GM21381 (cell line): ENCODE measurements at regions not wholly inside any gene's neighbourhood (a gene's known extent, or its start where the extent isn't known, plus 50 kb on each side); places are given as distances from the start of the nearest gene placed in this dataset.

Source experiments
- ATAC-seq: cut with Tn5 transposase; IDR thresholded peaks from one replicate; pipeline ENCODE4 v1.9.1; 2021; ENCODE audit warnings: mild to moderate bottlenecking, moderate library complexity; ENCODE audit not compliant: unreplicated experiment

DNA sequence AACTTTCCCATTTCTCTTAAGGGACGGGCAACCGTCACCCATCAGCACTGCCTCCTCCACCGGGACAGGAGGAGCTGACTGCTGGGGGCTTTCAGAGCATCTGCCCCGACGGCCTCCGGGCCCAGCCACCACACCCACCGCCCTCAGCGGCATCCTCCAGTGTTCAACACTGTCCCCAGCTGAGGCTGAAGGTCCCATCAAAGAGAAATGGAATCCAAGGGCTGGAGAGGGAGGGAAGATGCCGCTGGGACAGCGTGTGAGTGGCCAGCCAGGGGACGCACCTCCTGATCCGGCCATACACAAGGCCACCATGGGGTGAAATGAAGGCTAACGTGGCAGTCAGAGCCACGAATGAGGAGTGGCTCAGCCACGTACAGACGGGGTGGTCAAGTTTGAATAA, 153.6 kb upstream of the PPP2R2D start:
- no peak for ATAC-seq

DNA sequence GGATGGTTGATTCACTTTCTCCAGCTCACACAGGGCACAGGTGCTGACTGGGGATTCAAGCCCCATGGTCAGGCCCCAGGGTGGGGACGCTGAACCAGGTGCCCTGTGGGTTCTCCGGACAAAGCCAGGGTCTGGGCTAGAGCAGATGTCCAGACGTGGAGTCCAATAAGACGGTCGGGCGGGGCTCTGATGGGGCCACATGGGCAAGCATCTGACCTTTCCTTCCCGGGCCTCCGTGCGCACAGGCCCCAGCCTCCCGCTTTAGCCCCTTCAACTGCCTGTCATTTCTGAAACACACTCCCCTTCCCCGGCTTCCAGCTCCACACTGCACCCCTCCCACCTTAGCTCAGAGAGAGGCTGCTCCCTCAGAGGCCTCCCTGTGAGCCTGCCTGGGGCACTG, 153.0 kb upstream of the PPP2R2D start:
- no peak for ATAC-seq

DNA sequence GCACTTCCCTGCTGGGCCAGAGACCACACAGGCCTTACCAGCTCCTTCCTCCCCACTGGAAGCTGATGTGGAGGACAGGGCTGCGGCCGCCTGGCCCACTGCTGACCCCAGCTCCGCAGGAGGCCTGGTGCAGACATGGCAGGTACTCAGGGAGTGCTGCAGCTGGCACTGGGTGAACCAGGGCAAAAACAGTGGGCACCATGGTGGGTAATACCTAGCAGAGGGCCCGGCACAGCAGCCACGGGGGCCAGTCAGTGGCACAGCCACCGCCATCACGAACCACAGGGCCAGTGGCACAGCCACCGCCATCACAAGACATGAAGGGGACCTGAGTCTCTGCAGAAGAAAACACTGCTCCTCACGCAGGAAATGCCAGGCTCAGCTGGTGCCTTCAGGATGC, 152.6 kb upstream of the PPP2R2D start:
- ATAC-seq: no peak

DNA sequence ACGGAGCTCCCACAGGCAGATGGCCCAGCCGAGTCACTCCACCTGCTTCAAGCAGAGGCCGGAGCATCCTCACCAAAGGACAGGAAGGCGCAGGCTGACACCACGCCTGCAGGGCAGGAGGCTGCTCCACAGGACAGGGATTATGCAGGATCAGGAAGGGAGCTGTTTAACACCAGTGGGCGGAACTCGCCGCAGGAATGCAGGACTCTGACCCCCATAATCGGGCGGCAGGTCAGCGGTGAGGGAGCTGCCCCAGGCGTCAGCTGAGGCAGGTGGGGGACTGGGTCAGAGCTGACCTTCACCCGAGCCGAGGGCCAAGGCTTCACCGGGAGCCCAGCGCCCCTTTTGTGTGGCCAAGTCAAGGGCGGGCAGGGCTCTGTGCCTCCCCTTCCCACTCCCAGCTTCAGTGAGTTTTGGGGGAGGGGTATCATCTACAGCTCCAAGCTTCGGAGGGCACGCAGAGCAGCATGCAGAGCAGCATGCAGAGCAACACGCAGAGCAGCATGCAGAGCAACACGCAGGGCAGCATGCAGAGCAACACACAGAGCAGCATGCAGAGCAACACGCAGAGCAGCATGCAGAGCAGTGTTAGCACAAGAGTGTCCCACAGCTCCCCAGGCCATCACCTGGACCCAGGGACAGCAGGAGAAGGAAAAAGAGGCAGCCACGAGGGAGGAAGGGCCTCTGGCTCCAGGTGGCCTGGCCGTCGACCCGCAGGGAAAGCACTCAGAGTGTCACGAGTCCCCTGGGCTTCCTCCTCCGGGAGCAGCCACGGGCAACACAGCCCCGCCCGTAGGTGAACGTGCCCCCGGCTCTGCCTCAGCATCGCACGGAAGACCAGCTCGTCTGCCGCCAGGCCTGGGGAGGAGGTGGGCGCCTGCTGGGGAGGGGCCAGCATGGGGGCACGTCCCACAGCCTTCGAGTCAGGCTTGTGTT, 151.7 kb upstream of the PPP2R2D start:
- no peak for ATAC-seq

DNA sequence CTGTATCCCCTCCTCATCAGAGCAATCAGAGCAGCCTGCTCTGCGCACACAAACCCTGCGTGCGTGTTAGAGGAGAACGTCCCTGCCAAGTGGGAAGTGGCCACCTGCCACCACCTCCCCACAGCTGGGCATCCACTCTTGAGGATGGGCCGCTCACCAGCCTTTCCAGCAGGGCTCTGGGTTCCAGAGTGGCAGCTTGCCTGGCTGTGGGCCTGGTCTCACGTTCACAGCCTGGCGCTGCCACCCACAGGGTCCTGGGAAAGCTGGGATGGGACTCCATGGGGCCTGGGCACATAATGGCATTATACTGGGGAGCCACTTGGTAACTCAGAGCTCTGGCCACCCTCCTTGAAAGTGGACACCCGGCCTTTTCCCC, 151.1 kb upstream of the PPP2R2D start:
- ATAC-seq: no peak

DNA sequence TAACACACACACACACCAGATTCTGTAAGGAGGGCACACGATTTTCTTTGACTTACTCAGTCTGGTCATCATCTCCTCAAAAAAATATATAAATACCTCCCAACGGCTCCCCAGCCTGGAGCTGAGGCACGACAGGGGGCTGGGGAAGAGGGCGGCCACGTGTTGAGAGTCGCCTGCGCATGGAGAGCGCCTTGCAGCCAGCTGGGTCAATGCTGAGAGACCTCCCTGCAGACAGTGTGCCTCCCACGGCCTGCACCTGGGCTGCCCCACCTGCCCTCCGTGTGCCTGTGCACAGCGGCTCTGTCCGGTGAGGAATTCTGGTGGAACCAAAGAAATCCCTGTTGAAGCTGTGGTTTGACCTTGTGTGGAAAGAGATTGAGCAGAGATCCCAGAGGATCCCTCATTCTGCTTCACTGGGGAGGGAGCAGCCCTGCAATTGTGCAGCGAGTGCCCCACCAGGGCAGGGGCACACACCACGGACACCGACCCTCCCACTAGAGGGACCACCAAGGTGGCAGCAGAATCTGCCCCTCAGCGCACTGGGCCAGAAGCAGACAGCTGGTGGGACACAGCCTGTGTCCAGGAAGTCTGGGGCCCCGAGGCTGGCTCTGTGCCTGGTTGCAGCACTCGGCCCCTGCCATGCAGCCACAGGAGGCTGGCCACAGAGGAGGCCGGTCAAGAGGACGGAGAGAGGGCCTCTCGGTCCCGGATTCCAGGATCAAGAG, 150.5 kb upstream of the PPP2R2D start:
- ATAC-seq: no peak

DNA sequence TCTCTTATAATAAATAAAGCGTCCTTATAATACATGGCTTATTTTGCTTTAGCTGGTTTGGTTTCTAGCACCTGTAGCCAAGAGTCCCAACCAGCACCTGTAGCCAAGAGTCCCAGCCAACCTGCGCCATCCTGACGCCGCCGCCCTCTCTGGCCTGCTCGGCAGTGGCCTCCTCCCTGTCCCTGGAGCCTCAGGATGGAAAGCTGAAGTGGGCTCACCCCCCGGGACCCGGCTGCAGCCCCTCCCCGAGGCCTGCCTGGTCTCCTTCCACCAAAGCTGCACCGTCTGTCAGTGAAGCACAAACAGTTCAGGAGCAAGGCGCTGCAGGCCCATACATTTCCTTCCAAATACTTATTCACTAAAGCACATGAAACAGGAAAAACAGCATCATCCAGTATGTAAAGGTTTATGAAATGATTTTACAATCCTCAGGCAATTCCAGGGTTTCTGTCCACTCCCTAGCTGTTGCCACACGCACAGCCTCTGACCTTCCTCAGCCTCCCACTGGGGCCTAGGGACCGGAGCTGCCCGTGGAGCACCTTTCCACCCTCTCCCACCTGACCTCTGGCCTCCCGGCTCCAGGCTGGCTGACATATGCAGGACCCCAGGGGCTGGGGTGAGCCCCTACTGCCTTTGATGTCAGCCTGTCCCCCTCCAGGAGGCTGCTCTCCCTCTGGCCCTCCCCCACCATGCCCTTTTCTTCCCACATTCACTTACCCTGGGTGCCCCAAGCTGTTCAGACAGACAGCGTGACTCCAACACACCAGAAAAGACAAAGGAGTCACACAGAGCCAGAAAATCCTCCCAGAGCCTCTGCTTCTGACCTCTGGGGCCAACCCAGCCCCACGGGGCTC, 149.6 kb upstream of the PPP2R2D start:
- ATAC-seq: no peak

DNA sequence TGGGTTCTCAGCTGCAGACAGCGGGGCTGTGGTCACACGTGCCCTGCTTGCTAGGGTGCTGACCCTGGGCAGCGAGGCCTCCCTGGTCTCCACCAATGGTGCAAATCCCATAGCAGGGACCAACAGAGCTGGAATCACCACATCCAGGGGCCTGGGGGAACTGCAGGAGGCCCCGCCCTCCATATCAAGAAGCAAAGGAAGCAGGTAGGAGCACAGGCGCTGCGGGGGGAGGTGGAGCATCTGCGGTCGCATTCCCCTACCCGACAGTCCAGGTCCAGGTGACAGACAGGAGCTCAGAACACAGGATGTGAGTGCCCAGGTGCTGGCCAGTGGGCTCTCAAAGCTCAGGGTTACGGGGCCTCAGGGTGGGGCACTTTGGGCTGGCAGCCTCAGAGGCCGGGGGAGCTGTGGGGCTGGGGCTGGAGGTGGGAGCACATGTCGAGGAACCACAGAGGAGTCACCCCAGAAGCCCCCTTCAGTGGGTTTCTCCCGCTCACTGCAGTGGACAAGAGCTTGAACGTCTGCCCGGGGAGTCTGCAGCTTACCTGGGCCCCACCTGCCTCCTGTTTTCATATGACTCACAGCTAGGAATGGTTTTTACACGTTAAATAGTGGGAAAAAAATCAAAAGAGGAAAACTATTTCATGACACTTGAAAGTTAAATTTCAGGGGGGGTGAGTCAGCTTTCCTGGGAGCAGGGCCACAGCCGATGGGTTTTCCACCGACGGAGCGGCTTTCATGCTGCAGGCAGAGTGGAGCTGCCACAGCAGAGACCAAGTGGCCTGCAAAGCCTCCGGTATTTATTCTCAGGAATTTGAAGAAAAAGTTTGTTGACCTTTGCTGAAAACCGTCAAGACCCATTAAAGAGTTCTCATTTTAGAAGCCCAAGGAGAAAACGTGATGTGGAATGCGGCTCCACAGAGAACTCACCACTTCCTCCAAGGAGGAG, 148.7 kb upstream of the PPP2R2D start:
- ATAC-seq: no peak

DNA sequence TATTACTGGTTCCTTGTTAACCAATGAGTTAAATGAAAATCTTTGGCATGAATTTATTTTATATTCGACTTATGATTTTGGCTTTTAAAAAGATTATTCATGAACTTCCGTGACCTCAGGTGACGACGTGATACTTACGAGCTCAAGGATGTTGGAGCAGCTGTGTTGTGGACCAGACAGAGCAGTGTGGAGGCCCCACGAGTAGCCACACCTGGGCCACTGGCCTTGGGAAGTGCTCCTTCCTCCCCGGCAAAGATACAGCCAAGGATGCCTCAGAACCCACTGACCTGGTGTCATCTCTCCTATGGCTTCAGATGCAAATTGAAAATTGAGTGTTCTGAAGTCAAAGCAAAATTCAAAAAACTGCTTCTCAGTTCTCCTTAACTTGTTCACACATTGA, 147.5 kb upstream of the PPP2R2D start:
- no peak for ATAC-seq

DNA sequence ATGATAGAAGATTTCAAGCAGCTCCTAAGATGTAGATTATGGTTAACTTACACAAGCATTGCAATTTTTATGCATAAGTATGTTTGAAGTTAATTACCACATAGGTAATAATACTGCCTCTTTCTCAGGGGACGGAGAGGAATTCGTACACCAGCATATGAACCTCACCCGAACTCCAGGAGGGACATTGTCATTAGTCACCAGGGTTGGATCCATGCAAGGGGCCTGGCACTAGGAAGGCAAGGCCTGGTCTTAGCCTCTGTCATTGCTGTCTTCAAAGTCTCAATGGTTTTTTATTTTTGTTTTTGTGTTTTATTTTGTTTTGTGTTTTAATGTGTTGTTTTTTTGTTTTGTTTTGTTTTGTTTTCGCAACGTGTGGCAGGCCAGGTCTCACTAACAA, 145.6 kb upstream of the PPP2R2D start:
- ATAC-seq: no peak

DNA sequence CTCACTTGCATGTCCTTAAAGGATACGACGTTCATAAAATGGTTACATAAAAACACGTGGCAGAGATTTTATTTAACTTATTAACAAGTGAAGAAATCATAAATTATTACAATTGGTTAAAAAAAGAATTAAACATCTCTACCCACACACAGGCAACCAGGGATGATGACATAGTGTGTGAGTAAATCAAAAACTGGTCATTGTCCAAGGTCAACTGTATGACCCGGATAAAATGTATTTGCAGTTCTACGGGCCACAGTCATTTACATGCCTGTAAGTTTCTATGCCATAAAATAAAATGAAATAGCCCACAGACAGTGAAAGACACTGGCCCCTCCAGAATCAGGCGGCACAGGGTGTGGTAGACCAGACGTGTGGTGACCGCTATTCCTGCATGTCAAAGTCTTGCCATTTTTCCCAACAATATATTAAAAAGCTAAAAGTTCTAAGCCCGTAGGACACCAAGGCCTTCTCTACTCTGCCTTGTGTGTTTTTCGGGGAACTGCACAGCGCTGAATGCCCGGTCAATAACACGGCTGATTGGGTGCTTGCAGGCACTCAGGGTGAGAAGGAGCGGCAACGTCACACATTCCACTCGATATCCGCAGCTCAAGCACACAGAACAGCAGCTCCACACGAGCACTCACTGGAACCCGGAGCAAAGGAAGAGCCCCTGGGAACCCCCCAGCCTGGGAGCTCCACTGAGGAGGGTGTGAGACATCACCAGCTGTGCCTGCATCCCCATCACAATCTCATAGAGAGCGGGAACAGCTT, 143.3 kb upstream of the PPP2R2D start:
- ATAC-seq: no peak

DNA sequence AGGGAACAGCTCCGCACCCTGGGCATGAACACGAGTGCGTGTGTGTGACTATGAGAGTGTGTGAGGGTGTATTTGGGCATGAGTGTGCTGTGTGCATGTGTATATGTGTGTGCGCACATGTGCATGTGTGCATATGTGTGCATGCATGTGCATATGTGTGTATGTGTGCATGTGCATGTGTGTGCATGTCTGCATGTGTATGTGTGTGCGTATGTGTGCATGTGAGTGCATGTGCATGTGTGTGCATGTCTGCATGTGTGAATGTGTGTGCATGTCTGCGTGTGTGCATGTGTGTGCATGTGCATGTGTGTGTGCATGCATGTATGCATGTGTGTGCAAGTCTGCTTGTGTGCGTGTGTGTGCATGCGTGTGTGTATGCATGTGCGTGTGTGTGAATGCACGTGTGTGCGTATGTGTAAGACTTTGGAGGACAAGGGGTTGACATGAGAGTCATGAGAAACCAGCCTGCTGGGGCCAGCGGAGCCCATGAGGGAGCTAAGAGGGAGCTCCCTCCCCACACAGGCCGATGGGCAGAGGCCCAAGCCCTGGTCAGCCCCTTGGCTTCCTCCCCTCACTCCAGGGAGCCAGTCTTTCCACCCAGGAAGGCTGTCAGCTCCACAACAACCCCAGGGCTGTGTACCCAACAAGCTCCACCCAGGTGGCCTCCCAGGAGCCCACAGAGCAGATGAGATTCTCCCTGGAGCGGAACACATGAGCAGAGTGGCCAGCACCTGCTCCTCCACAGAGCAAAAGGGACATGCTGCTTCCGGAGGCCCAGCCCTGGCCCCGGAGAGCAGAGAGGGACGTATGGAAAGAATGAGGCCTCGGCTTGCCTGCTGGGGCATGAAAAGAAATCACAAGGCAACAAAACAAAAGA, 142.5 kb upstream of the PPP2R2D start:
- no peak for ATAC-seq

DNA sequence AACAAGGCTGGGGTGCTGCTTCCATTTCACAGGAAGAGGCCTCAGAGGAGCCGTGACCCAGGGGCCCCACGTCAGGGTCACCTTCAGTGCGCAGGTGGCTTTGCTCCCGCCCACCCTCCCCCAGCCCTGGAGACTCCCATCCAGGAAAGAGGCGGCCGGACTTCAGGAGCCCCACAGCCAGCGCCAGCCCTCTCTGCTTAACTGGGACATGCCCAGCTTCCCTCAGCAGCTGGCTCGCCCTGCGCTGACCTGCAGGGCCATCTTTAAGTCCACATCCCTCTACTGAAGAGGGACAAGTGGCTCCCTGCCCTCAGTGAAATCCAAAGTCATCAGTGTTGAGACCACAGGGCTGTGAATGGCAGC, 141.9 kb upstream of the PPP2R2D start:
- no peak for ATAC-seq

DNA sequence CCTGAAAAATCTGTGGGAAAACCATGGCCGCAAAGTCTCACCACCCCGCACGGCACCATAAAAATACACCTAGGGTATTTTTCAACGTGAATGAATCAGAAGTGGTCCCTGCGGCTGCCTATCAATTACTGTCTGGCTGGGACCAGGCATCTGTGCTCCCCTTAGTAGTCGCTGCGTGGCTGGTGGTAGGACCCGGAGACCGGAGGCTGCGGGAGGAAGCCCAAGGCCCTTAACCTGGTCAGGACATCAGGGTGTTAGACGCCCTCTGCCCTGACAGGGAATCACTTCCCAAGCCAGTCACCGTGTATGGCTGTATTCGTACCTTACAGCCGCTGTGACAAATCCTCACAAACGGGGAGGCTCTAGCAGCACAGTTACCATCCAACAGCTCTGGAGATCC, 141.5 kb upstream of the PPP2R2D start:
- ATAC-seq: no peak

DNA sequence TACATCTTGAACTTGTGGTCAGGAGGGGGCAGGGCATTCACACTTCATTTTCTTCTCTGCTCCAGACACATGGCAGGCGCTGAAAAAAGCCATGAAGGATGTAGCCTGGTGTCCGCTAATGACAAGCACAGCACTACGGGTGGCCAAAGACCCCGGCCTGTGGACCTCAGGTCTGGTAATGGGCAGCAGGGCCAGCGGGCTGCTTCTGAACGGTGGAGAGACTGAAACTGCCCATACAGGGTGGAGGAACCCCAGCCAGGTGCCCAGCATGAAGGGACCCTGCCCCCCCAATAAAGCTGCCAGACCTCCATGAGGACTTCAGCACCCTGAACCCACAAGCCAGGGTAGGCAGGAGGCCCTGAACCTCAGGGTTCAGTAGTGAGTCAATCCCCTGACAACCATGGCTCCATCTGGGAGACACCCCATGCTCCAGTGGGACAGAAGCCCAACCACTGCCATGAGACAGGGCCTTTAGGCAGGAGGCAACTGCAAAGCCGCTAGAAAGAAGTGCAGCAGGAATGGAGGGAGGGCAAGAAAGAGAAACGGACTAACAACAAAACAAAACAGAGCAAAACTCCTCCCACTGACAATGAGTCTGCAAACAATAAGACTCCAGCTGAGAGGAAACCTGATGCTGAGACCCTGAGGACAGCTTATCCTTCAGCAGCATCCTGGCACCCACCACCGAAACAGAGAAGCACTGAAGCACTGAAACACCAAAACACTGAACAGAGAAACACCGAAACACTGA, 140.2 kb upstream of the PPP2R2D start:
- ATAC-seq: no peak

DNA sequence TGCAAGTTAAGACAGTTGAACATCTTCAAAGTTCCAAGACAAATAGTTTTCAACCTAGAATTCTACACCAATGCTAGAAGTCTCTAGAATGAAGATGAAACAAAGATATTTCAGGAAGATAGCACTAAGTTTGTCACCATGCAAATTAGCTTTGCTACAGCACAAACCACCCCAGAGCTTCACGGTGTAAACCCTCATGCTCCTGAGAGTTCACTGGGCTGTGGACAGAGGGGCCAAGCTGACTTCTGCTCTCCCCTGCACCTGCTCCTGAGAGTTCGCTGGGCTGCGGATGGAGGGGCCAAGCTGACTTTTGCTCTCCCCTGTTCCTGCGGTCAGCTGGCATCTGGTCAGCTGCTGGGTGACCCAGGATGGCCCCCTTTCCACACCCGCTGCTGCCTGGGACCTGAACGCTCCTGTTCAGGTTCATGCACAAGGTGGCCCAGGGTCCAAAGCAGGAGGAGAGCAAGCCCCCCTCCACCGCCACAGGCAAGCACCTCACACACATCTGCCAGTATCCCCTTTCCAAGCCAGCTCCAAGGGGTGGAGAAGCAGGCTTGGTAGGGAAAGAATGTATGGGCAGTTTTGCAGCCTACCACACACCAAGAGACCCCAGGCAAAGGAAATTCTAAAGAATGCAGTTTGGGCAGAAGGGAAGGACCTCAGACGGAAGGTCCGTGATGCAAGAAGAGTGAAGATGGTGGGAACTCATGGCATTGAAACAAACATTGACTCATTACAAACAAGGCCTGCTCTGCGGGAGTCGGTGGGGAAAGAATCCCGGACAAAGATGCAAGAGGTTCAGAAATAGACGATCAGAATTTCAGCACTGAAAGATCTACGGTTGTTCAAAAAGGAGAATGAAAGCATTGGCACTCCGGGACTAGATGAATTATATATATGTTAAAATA, 137.8 kb upstream of the PPP2R2D start:
- ATAC-seq: no peak

DNA sequence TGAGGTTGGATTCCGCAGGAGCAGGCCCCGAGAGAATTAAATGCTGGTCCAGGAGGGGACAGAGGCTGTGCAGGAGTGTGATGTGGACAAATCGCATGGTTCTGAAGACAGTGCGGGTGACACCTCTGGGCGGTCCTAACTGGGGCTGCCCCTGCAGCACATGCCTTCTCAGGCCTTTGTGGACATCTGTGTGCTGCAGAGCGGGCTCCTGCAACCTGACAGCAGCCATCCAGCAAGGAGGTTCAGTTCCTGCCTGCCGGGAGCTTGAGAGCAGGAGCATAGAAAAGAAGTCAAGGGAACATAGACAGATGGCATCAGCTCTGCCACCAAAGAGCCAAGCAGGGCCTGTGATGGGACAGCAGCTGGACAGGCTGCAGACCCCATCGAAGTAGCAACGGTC, 135.9 kb upstream of the PPP2R2D start:
- no peak for ATAC-seq
